ENCODE measurements at regions not wholly inside any gene's neighbourhood (a gene's known extent, or its start where the extent isn't known, plus 50 kb on each side); places are given as distances from the start of the nearest gene placed in this dataset.
A peak's percentile ranks its signal among the peaks of the same experiment; 100 is the strongest.
"Not testable (repeated sequence)": the region's sequence is repeated elsewhere in the genome, so short reads cannot be mapped to it uniquely, and the experiment has no call there.

- peaks cover 2% of the 10 kb centered on the region for H3K36me3 Mint-ChIP-seq (ENCODE audit: low read depth)
- peaks cover 17% of the 10 kb centered on the region for H3K4me1 Mint-ChIP-seq (ENCODE audit: low read depth)
- peaks cover 6% of the 10 kb centered on the region for H3K27me3 Mint-ChIP-seq (ENCODE audit: low read depth)
These were observed 119.4 kb upstream of the IQSEC1 start for GRCh38 chr3:13192471-13193213.

GRCh38 chr3:13191016-13191415 is 117.8 kb upstream of the IQSEC1 start:
- H3K9me3 Mint-ChIP-seq, result peaks cover 13% of the 10 kb centered on the region
- H3K36me3 Mint-ChIP-seq (ENCODE audit: low read depth), result peaks cover 2% of the 10 kb centered on the region
- peaks cover 6% of the 10 kb centered on the region for H3K27me3 Mint-ChIP-seq (ENCODE audit: low read depth)
- peaks cover 11% of the 10 kb centered on the region for H3K4me1 Mint-ChIP-seq (ENCODE audit: low read depth)
- no peak overlapping the region for H3K4me3 Mint-ChIP-seq
- H3K27ac Mint-ChIP-seq, result no peak overlapping the region

More at GRCh38 chr3:13192471-13193213, 119.4 kb upstream of the IQSEC1 start:
- H3K27ac Mint-ChIP-seq, result no peak overlapping the region
- H3K4me3 Mint-ChIP-seq, result no peak overlapping the region
- peaks cover 13% of the 10 kb centered on the region for H3K9me3 Mint-ChIP-seq

GRCh38 chr3:13190378-13190765 is 117.1 kb upstream of the IQSEC1 start:
- Mint-ChIP-seq H3K27ac (no peak overlapping the region), H3K4me3 (no peak overlapping the region)

GRCh38 chr3:13189639-13190377 is 116.6 kb upstream of the IQSEC1 start:
- H3K27me3 Mint-ChIP-seq (ENCODE audit: low read depth), result peaks cover 3% of the 10 kb centered on the region
- peaks cover 13% of the 10 kb centered on the region for H3K9me3 Mint-ChIP-seq
- peak overlapping the region; percentile 59 for H3K4me3 Mint-ChIP-seq
- H3K27ac Mint-ChIP-seq, result peak overlapping the region; percentile 92
- peaks cover 2% of the 10 kb centered on the region for H3K36me3 Mint-ChIP-seq (ENCODE audit: low read depth)
- peaks cover 10% of the 10 kb centered on the region for H3K4me1 Mint-ChIP-seq (ENCODE audit: low read depth)

More at GRCh38 chr3:13190378-13190765, 117.1 kb upstream of the IQSEC1 start:
- peaks cover 13% of the 10 kb centered on the region for H3K9me3 Mint-ChIP-seq
- peaks cover 2% of the 10 kb centered on the region for H3K36me3 Mint-ChIP-seq (ENCODE audit: low read depth)
- peaks cover 10% of the 10 kb centered on the region for H3K4me1 Mint-ChIP-seq (ENCODE audit: low read depth)
- H3K27me3 Mint-ChIP-seq (ENCODE audit: low read depth), result peaks cover 4% of the 10 kb centered on the region

GRCh38 chr3:13188975-13189374 is 115.7 kb upstream of the IQSEC1 start:
- H3K27ac Mint-ChIP-seq, result no peak overlapping the region

GRCh38 chr3:13188181-13188779 is 115.1 kb upstream of the IQSEC1 start:
- H3K36me3 Mint-ChIP-seq (ENCODE audit: low read depth), result peaks cover 2% of the 10 kb centered on the region
- peaks cover 13% of the 10 kb centered on the region for H3K9me3 Mint-ChIP-seq
- no peak overlapping the region for H3K4me3 Mint-ChIP-seq
- peaks cover 10% of the 10 kb centered on the region for H3K4me1 Mint-ChIP-seq (ENCODE audit: low read depth)
- H3K27me3 Mint-ChIP-seq (ENCODE audit: low read depth), result peaks cover 11% of the 10 kb centered on the region
- H3K27ac Mint-ChIP-seq, result no peak overlapping the region

More at GRCh38 chr3:13188975-13189374, 115.7 kb upstream of the IQSEC1 start:
- Mint-ChIP-seq H3K4me1 (ENCODE audit: low read depth) (peaks cover 10% of the 10 kb centered on the region), H3K9me3 (peaks cover 13% of the 10 kb centered on the region), H3K36me3 (ENCODE audit: low read depth) (peaks cover 2% of the 10 kb centered on the region), H3K4me3 (no peak overlapping the region), H3K27me3 (ENCODE audit: low read depth) (peaks cover 10% of the 10 kb centered on the region)

GRCh38 chr3:13187593-13187992 is 114.4 kb upstream of the IQSEC1 start:
- Mint-ChIP-seq H3K27me3 (ENCODE audit: low read depth) (peaks cover 11% of the 10 kb centered on the region), H3K4me3 (no peak overlapping the region), H3K4me1 (ENCODE audit: low read depth) (peaks cover 10% of the 10 kb centered on the region), H3K27ac (no peak overlapping the region), H3K9me3 (peaks cover 13% of the 10 kb centered on the region), H3K36me3 (ENCODE audit: low read depth) (peaks cover 2% of the 10 kb centered on the region)

GRCh38 chr3:13186435-13186815 is 113.2 kb upstream of the IQSEC1 start:
- no peak overlapping the region for H3K4me3 Mint-ChIP-seq
- peaks cover 10% of the 10 kb centered on the region for H3K4me1 Mint-ChIP-seq (ENCODE audit: low read depth)
- H3K27ac Mint-ChIP-seq, result no peak overlapping the region
- H3K9me3 Mint-ChIP-seq, result peaks cover 13% of the 10 kb centered on the region
- peaks cover 15% of the 10 kb centered on the region for H3K27me3 Mint-ChIP-seq (ENCODE audit: low read depth)
- peaks cover 2% of the 10 kb centered on the region for H3K36me3 Mint-ChIP-seq (ENCODE audit: low read depth)

- peaks cover 2% of the 10 kb centered on the region for H3K36me3 Mint-ChIP-seq (ENCODE audit: low read depth)
- H3K9me3 Mint-ChIP-seq, result peaks cover 13% of the 10 kb centered on the region
- no peak overlapping the region for H3K4me3 Mint-ChIP-seq
- no peak overlapping the region for H3K27ac Mint-ChIP-seq
- H3K27me3 Mint-ChIP-seq (ENCODE audit: low read depth), result peaks cover 15% of the 10 kb centered on the region
- peaks cover 10% of the 10 kb centered on the region for H3K4me1 Mint-ChIP-seq (ENCODE audit: low read depth)
These were observed 112.7 kb upstream of the IQSEC1 start for GRCh38 chr3:13185737-13186434.

- H3K27me3 Mint-ChIP-seq (ENCODE audit: low read depth), result peaks cover 11% of the 10 kb centered on the region
- H3K4me3 Mint-ChIP-seq; H3K36me3 Mint-ChIP-seq (ENCODE audit: low read depth); H3K27ac Mint-ChIP-seq; H3K4me1 Mint-ChIP-seq (ENCODE audit: low read depth): not testable (repeated sequence)
- peaks cover 14% of the 10 kb centered on the region for H3K9me3 Mint-ChIP-seq
These were observed 106.5 kb upstream of the IQSEC1 start for GRCh38 chr3:13179582-13180210.

- Mint-ChIP-seq H3K4me3 (no peak overlapping the region), H3K27me3 (ENCODE audit: low read depth) (peaks cover 6% of the 10 kb centered on the region), H3K36me3 (ENCODE audit: low read depth) (no peaks in the 10 kb centered on the region), H3K27ac (no peak overlapping the region), H3K4me1 (ENCODE audit: low read depth) (no peaks in the 10 kb centered on the region), H3K9me3 (peaks cover 14% of the 10 kb centered on the region)
These were observed 106.0 kb upstream of the IQSEC1 start for GRCh38 chr3:13179181-13179580.

- Mint-ChIP-seq H3K9me3 (peaks cover 14% of the 10 kb centered on the region), H3K36me3 (ENCODE audit: low read depth) (no peaks in the 10 kb centered on the region), H3K27me3 (ENCODE audit: low read depth) (peaks cover 4% of the 10 kb centered on the region), H3K4me1 (ENCODE audit: low read depth) (no peaks in the 10 kb centered on the region), H3K4me3 (no peak overlapping the region), H3K27ac (no peak overlapping the region)
These were observed 104.9 kb upstream of the IQSEC1 start for GRCh38 chr3:13178107-13178506.

- Mint-ChIP-seq H3K36me3 (ENCODE audit: low read depth) (no peaks in the 10 kb centered on the region), H3K4me3 (no peak overlapping the region), H3K9me3 (peaks cover 14% of the 10 kb centered on the region), H3K27me3 (ENCODE audit: low read depth) (peaks cover 4% of the 10 kb centered on the region), H3K4me1 (ENCODE audit: low read depth) (no peaks in the 10 kb centered on the region), H3K27ac (no peak overlapping the region)
These were observed 104.4 kb upstream of the IQSEC1 start for GRCh38 chr3:13177641-13178040.

- Mint-ChIP-seq H3K36me3 (ENCODE audit: low read depth) (no peaks in the 10 kb centered on the region), H3K27me3 (ENCODE audit: low read depth) (peaks cover 1% of the 10 kb centered on the region), H3K4me1 (ENCODE audit: low read depth) (no peaks in the 10 kb centered on the region), H3K9me3 (peaks cover 14% of the 10 kb centered on the region), H3K4me3 (no peak overlapping the region), H3K27ac (no peak overlapping the region)
These were observed 104.0 kb upstream of the IQSEC1 start for GRCh38 chr3:13177236-13177635.
